ENCODE measurements at regions not wholly inside any gene's neighbourhood (a gene's known extent, or its start where the extent isn't known, plus 50 kb on each side); places are given as distances from the start of the nearest gene placed in this dataset.
"Not testable (repeated sequence)": the region's sequence is repeated elsewhere in the genome, so short reads cannot be mapped to it uniquely, and the experiment has no call there.

- TF ChIP-seq CTCF (IDR thresholded peaks at IDR 0.05 in 4 of 5, conservative IDR thresholded peaks at IDR 0.05 in 1 of 5); POLR2A (IDR thresholded peaks at IDR 0.05): not testable (repeated sequence)
Measured at GRCh38 chr2:89202518-89202917, 511.0 kb downstream of the RPIA start.

All from gastrocnemius medialis (tissue), 4 donors.